ENCODE measurements at regions not wholly inside any gene's neighbourhood (a gene's known extent, or its start where the extent isn't known, plus 50 kb on each side); places are given as distances from the start of the nearest gene placed in this dataset.

DNA sequence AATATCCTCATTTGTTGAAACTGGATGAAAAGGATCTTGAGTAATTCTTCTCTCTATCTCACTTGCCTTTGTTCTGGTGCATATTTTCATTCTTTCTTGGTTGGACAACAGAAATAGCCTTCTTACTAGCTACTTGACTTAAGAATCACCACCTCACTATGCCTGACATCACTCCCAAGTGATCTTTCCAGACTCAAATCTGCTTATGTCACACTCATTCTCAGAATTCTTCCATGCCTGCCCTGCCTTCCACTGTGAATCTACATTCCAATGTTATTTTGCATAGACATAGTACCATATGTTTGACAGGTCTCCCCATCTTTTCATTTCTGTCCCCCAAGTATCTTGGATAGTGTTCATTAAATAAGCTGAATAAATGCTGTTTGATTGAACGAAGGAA lies 78.5 kb upstream of the DPYD start:
- BruUV-seq (replicated peaks): no TSS peak
- in situ Hi-C loops (cut with MboI) (no loop called here), intact Hi-C loops (cut with micrococcal nuclease; ENCODE audit: unreplicated experiment) (no loop called here)
- DNase-seq (ENCODE audit: low read depth, low spot score): no peak
- ATAC-seq: no peak
- 5% methylated on average over 1 of the region's 1 CpG for WGBS (ENCODE audit: insufficient coverage, insufficient replicate concordance, low lambda C conversion rate, missing lambda C conversion rate)
- no peak for FAIRE-seq
- RAD21 ChIA-PET (ENCODE audit: unreplicated experiment): no interaction called here
- Histone ChIP-seq H3K27me3 (replicated peaks in 1 of 2; ENCODE audit: control insufficient read depth in 2 of 2, insufficient read depth in 2 of 2, low read length in 1 of 2) (no peaks in the 10 kb centered on the region), H3K4me3 (no peak overlapping the region), H3K79me2 (ENCODE audit: control insufficient read depth, insufficient read depth, low read length) (no peaks in the 10 kb centered on the region), H2AFZ (ENCODE audit: control insufficient read depth, low read depth, low read length) (no peak overlapping the region), H3K9ac (ENCODE audit: control insufficient read depth, insufficient read depth, low read length) (no peak overlapping the region), H3K27ac (ENCODE audit: control insufficient read depth, insufficient read depth) (no peak overlapping the region), H3K4me2 (ENCODE audit: control insufficient read depth, insufficient read depth) (no peak overlapping the region), H3K9me3 (replicated peaks; ENCODE audit: control insufficient read depth, insufficient read depth, low read length) (no peaks in the 10 kb centered on the region), H3K36me3 (ENCODE audit: control insufficient read depth in 2 of 2, insufficient read depth in 2 of 2, low read length in 1 of 2) (no peaks in the 10 kb centered on the region), H4K20me1 (ENCODE audit: control insufficient read depth, insufficient read depth) (no peaks in the 10 kb centered on the region), H3K4me1 (ENCODE audit: control insufficient read depth, insufficient read depth, low read length) (no peaks in the 10 kb centered on the region)
- TF ChIP-seq, protein P1, sequence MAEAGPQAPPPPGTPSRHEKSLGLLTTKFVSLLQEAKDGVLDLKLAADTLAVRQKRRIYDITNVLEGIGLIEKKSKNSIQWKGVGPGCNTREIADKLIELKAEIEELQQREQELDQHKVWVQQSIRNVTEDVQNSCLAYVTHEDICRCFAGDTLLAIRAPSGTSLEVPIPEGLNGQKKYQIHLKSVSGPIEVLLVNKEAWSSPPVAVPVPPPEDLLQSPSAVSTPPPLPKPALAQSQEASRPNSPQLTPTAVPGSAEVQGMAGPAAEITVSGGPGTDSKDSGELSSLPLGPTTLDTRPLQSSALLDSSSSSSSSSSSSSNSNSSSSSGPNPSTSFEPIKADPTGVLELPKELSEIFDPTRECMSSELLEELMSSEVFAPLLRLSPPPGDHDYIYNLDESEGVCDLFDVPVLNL (IDR thresholded peaks at IDR 0.05; ENCODE audit: low read depth, low read length): no peak
- TF ChIP-seq, protein P2, sequence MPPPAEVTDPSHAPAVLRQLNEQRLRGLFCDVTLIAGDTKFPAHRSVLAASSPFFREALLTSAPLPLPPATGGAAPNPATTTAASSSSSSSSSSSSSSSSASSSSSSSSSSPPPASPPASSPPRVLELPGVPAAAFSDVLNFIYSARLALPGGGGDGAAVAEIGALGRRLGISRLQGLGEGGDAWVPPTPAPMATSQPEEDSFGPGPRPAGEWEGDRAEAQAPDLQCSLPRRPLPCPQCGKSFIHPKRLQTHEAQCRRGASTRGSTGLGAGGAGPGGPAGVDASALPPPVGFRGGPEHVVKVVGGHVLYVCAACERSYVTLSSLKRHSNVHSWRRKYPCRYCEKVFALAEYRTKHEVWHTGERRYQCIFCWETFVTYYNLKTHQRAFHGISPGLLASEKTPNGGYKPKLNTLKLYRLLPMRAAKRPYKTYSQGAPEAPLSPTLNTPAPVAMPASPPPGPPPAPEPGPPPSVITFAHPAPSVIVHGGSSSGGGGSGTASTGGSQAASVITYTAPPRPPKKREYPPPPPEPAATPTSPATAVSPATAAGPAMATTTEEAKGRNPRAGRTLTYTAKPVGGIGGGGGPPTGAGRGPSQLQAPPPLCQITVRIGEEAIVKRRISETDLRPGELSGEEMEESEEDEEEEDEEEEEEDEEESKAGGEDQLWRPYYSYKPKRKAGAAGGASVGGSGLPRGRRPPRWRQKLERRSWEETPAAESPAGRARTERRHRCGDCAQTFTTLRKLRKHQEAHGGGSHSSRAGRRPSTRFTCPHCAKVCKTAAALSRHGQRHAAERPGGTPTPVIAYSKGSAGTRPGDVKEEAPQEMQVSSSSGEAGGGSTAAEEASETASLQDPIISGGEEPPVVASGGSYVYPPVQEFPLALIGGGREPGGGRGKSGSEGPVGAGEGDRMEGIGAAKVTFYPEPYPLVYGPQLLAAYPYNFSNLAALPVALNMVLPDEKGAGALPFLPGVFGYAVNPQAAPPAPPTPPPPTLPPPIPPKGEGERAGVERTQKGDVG (CRISPR knock-in tag; IDR thresholded peaks at IDR 0.05): no peak
- SMC1A ChIA-PET (ENCODE audit: uncharacterized antibody, unreplicated experiment): interaction anchor here (2.5 kb wide), 1 partner anchor 10 kb away, joined by 7 read pairs; no protein-coding TSS in a partner anchor
- CTCF ChIA-PET: interaction anchor here (1.1 to 2.2 kb wide), 2 partner anchors 10 to 53 kb away, joined by 3 to 10 read pairs; no protein-coding TSS in a partner anchor
- POLR2A ChIA-PET: interaction anchor here (1.2 kb wide), 1 partner anchor 16 kb away, joined by 3 read pairs; no protein-coding TSS in a partner anchor

DNA sequence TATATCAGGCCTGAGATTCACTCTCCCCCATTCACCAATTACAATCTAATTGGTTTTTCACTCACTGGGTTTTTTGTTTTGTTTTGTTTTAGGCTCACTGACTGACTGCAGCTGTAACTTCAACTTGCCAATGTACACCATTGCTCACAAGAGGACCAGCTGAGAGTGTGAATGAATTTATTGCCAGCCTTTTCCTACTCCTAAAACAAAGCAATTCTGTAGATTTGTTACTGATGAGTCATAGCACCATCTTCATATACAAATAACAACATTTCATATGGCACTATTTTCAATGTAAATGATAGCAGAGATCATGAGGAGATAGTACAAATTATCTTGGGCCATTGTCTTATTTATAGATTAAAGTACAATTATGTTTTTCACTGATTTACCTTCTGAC lies 76.0 kb upstream of the DPYD start:
- BruUV-seq (replicated peaks): no TSS peak
- POLR2A ChIA-PET: no interaction called here
- H3K27ac ChIP-seq (ENCODE audit: control insufficient read depth, insufficient read depth): no peak overlapping the region
- H3K9ac ChIP-seq (ENCODE audit: control insufficient read depth, insufficient read depth, low read length): no peak overlapping the region
- DNase-seq (ENCODE audit: low read depth, low spot score) (no peak), FAIRE-seq (no peak), ATAC-seq (no peak)
- no peak overlapping the region for H2AFZ ChIP-seq (ENCODE audit: control insufficient read depth, low read depth, low read length)
- H3K4me2 ChIP-seq (ENCODE audit: control insufficient read depth, insufficient read depth): no peak overlapping the region
- no peak overlapping the region for H3K4me3 ChIP-seq
- no peaks in the 10 kb centered on the region for H3K4me1 ChIP-seq (ENCODE audit: control insufficient read depth, insufficient read depth, low read length)
- H3K79me2 ChIP-seq (ENCODE audit: control insufficient read depth, insufficient read depth, low read length): no peaks in the 10 kb centered on the region
- CTCF ChIA-PET: no interaction called here
- no peaks in the 10 kb centered on the region for H3K36me3 ChIP-seq (ENCODE audit: control insufficient read depth in 2 of 2, insufficient read depth in 2 of 2, low read length in 1 of 2)
- intact Hi-C loops (cut with micrococcal nuclease; ENCODE audit: unreplicated experiment): no loop called here
- no peaks in the 10 kb centered on the region for H4K20me1 ChIP-seq (ENCODE audit: control insufficient read depth, insufficient read depth)
- in situ Hi-C loops (cut with MboI): no loop called here
- SMC1A ChIA-PET (ENCODE audit: uncharacterized antibody, unreplicated experiment): interaction anchor here (1.3 to 2.9 kb wide), 2 partner anchors 19 to 25 kb away, joined by 4 to 12 read pairs; no protein-coding TSS in a partner anchor
- RAD21 ChIA-PET (ENCODE audit: unreplicated experiment): no interaction called here
- H3K9me3 ChIP-seq (replicated peaks; ENCODE audit: control insufficient read depth, insufficient read depth, low read length): no peaks in the 10 kb centered on the region
- no peaks in the 10 kb centered on the region for H3K27me3 ChIP-seq (replicated peaks in 1 of 2; ENCODE audit: control insufficient read depth in 2 of 2, insufficient read depth in 2 of 2, low read length in 1 of 2)
- TF ChIP-seq GABPA (IDR thresholded peaks at IDR 0.05; ENCODE audit: low read depth): no peak
- TF ChIP-seq, protein P3, sequence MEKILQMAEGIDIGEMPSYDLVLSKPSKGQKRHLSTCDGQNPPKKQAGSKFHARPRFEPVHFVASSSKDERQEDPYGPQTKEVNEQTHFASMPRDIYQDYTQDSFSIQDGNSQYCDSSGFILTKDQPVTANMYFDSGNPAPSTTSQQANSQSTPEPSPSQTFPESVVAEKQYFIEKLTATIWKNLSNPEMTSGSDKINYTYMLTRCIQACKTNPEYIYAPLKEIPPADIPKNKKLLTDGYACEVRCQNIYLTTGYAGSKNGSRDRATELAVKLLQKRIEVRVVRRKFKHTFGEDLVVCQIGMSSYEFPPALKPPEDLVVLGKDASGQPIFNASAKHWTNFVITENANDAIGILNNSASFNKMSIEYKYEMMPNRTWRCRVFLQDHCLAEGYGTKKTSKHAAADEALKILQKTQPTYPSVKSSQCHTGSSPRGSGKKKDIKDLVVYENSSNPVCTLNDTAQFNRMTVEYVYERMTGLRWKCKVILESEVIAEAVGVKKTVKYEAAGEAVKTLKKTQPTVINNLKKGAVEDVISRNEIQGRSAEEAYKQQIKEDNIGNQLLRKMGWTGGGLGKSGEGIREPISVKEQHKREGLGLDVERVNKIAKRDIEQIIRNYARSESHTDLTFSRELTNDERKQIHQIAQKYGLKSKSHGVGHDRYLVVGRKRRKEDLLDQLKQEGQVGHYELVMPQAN (conservative IDR thresholded peaks at IDR 0.05): no peak
- TF ChIP-seq TBL1XR1 (IDR thresholded peaks at IDR 0.05; ENCODE audit: low read depth, low read length): no peak
- no peak for TF ChIP-seq CHD4 (IDR thresholded peaks at IDR 0.05)
- no peak for TF ChIP-seq NR2C1 (IDR thresholded peaks at IDR 0.05)
- no peak for TF ChIP-seq TARDBP (IDR thresholded peaks at IDR 0.05; ENCODE audit: borderline replicate concordance)
- no peak for TF ChIP-seq SMAD1 (IDR thresholded peaks at IDR 0.05; ENCODE audit: low read depth, partially characterized antibody)
- TF ChIP-seq EZH2 (IDR thresholded peaks at IDR 0.05; ENCODE audit: borderline replicate concordance, control insufficient read depth, low read depth, low read length): no peak
- no peak for TF ChIP-seq HDGF (IDR thresholded peaks at IDR 0.05)
- TF ChIP-seq RFX5 (IDR thresholded peaks at IDR 0.05; ENCODE audit: low read depth, low read length): no peak
- TF ChIP-seq NR2C2 (IDR thresholded peaks at IDR 0.05; ENCODE audit: borderline replicate concordance, control insufficient read depth, insufficient read length, low read depth): no peak
- TF ChIP-seq SMARCA5 (IDR thresholded peaks at IDR 0.05): no peak

Data from GM12878 (cell line).